NCI-H2081 treated with DMSO at 0.1 percent for 48 hours (cell line): ENCODE measurements at regions not wholly inside any gene's neighbourhood (a gene's known extent, or its start where the extent isn't known, plus 50 kb on each side); places are given as distances from the start of the nearest gene placed in this dataset.
"Not testable (repeated sequence)": the region's sequence is repeated elsewhere in the genome, so short reads cannot be mapped to it uniquely, and the experiment has no call there.

ENCODE experiments used
- DNase-seq: peaks from one replicate; lab custom pipeline; 2025; lab: John Stamatoyannopoulos, UW

GRCh38 chr3:110620118-110620517 lies 451.5 kb upstream of the NECTIN3 start:
- DNase-seq = no peak

- no peak for DNase-seq
Measured at GRCh38 chr3:110623571-110623970, 448.0 kb upstream of the NECTIN3 start.

GRCh38 chr3:110624576-110624975 lies 447.0 kb upstream of the NECTIN3 start:
- DNase-seq = no peak

- no peak for DNase-seq
Measured at GRCh38 chr3:110625201-110625747, 446.3 kb upstream of the NECTIN3 start.

DNA sequence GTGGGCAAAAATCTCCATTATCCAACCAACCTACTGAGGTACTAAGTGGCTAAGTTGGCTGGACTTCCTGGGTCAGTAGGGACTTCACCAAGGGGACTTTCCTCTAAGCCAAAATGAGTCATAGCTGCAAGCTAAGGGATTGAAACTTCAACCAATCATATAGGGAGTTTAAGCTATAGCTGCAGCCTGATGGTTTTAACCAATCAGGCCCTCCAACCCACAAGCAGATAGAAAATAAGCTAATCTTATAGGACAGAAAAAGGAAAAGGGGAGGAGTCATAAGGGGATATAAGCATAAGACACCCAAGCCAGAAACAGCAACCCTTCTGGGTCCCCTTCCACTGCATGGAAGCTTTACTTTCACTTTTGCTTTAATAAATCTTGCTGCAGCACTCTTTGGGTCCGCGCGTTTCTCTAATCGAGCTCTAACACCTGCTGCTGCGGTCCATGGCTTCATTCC lies 444.9 kb upstream of the NECTIN3 start:
- DNase-seq = not testable (repeated sequence)

DNA sequence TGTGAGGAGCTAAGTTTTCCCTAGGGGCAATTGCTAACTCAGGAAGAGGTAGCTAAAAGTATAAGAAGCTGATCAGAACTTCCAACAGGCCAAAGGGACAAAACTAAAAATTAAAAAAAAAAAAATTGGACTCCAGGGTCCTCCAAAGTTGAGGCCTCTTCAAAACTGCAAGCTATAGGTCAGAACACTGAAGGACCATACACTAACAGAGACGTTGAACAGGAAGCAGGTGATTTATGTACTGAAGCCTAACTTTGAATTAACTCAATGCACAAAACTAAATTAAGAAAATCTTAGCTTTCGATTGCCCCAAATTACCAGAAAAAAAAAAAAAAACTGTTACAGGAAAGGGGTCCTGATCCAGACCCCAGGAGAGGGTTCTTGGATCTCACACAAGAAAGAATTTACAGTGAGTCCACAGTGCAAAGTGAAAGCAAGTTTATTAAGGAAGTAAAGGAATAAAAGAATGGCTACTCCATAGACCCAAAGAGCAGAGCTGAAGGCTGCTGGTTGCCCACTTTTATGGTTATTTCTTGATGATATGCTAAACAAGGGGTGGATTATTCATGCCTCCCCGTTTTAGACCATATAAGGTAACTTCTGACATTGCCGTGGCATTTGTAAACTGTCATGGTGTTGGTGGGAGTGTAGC lies 442.8 kb upstream of the NECTIN3 start:
- no peak for DNase-seq

DNA sequence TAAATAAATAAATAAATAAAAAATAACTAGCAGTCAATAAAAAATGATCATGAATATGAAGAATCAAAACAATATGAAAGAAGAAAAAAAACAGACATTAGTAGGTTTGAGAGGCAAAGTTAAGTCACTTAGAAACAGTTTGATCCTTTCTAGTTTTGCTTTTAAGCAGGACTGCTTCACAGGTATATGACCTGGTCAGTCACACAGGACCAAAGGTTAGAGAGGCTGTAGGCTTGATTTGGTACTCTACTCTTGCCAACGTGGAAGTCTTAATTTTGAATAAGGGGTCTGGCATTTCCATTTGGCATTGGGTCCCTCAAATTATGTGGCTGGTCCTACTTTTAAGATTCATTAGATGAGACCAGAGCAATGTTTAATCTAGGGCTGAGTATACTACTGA lies 441.7 kb upstream of the NECTIN3 start:
- no peak for DNase-seq

GRCh38 chr3:110644203-110644602 lies 427.4 kb upstream of the NECTIN3 start:
- no peak for DNase-seq

GRCh38 chr3:110646055-110646454 lies 425.6 kb upstream of the NECTIN3 start:
- DNase-seq = no peak

DNA sequence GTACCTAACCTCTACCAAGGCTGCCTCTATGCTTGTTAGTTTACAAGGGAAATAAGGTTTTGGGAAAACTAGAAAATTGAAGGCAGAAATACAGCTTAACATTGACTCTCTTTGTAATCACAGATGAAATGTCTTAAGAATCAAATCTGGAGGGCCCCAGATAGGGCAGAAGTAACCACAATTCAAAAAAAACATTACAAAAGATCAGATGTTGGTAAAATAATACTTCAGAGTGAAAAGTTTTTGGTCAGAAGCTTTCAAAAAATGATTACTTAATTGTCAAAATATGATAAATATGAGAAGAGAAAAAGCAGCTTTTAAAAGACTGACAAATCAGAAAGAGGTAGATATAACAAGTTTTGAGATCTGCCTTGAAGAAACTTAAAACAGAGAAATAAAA lies 425.1 kb upstream of the NECTIN3 start:
- no peak for DNase-seq

- DNase-seq = no peak
Measured at GRCh38 chr3:110647586-110647985, 424.0 kb upstream of the NECTIN3 start.

GRCh38 chr3:110650741-110651140 lies 420.9 kb upstream of the NECTIN3 start:
- DNase-seq = no peak

GRCh38 chr3:110654843-110655502 lies 416.6 kb upstream of the NECTIN3 start:
- DNase-seq = no peak

GRCh38 chr3:110656394-110657025 lies 415.1 kb upstream of the NECTIN3 start:
- no peak for DNase-seq

- no peak for DNase-seq
Measured at GRCh38 chr3:110664148-110664547, 407.5 kb upstream of the NECTIN3 start.

- no peak for DNase-seq
Measured at GRCh38 chr3:110666495-110666894, 405.1 kb upstream of the NECTIN3 start.

DNA sequence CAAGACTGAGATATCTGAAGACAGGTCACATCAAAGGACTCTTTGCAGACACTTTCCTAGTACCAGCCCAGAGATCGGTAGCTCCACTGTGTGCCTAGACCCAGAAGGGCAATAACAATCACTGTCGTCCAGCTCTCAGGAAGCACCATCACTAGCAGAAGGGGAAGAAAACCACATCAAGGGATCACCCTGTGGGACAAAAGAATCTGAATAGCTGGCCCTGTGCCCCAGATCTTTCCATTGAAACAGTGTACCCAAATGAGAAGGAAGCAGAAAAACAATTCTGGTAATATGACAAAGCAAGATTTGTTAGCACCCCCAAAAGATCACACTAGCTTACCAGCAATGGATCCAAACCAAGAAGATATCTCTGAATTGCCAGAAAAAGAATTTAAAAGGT lies 404.4 kb upstream of the NECTIN3 start:
- DNase-seq = no peak

DNA sequence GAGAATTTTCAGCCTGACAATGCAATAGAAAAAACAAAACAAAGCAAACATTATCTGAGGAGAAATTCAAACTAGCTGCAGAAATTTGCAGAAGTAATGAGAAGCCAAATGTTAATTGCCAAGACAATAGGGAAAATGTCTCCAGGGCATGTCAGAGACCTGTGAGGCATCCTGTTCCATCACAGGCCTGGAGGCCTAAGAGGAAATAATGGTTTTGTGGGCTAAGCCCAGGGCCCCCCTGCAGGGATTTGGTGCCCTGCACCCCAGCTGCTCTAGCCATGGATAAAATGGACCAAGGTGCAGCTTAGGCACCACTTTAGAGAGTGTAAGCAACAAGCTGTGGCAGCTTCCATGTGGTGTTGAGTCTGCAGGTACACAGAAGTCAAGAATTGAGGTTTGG lies 401.2 kb upstream of the NECTIN3 start:
- DNase-seq = no peak

GRCh38 chr3:110677506-110677905 lies 394.1 kb upstream of the NECTIN3 start:
- no peak for DNase-seq

DNA sequence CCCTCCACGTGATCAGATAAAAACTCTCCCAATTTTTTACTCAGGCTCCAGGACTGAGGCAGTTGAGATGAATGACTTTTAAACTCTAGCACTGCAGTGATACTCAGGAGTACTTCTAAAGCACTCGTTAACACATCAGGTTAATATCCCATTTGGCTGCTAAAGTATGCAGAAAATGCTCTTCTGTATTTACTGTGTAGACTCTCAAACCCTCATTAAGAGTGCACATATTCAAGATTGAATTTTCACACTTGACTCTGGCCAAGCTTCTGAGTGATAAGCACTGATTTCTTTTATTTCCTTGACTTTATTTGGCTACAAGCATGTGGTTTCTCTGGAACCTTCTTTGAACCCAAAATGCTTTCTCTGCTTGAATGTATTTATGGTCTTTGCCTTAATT lies 392.3 kb upstream of the NECTIN3 start:
- DNase-seq = no peak

GRCh38 chr3:110680450-110680849 lies 391.2 kb upstream of the NECTIN3 start:
- no peak for DNase-seq

GRCh38 chr3:110684466-110684865 lies 387.1 kb upstream of the NECTIN3 start:
- DNase-seq = no peak

- DNase-seq = no peak
Measured at GRCh38 chr3:110685630-110686029, 386.0 kb upstream of the NECTIN3 start.
